Fibroblast of the aortic adventitia (primary cell): ENCODE measurements at regions not wholly inside any gene's neighbourhood (a gene's known extent, or its start where the extent isn't known, plus 50 kb on each side); places are given as distances from the start of the nearest gene placed in this dataset.

Experiments
- DNase-seq: peaks from one replicate; pipeline ENCODE4 v3.0.0-alpha.2; 2010; ENCODE audit warnings: low read depth
- H3K4me3 ChIP-seq: 2 replicates; pipeline ENCODE4 v1.5.1; 2011; ENCODE audit warnings: low read depth, mild to moderate bottlenecking, control low read depth, low read length, moderate library complexity
- CTCF ChIP-seq: IDR thresholded peaks from 2 replicates; pipeline ENCODE4 v1.5.1; 2011; ENCODE audit warnings: mild to moderate bottlenecking, low read length, control low read depth, inconsistent platforms; ENCODE audit not compliant: insufficient read depth

GRCh38 chr11:119513131-119513805 is 90.3 kb upstream of the THY1 start:
- DNase-seq = peak; percentile 27
- H3K4me3 ChIP-seq = no peak overlapping the region
- no peak for TF ChIP-seq CTCF

GRCh38 chr11:119512369-119512768 is 89.4 kb upstream of the THY1 start:
- TF ChIP-seq CTCF = no peak
- no peak overlapping the region for H3K4me3 ChIP-seq
- DNase-seq = no peak

- TF ChIP-seq CTCF = no peak
- no peak overlapping the region for H3K4me3 ChIP-seq
- DNase-seq = no peak
Measured at GRCh38 chr11:119511614-119512306, 88.8 kb upstream of the THY1 start.

GRCh38 chr11:119509969-119510401 is 87.0 kb upstream of the THY1 start:
- peak; percentile 98 for DNase-seq
- TF ChIP-seq CTCF = no peak
- H3K4me3 ChIP-seq = no peak overlapping the region

GRCh38 chr11:119509282-119509841 is 86.4 kb upstream of the THY1 start:
- DNase-seq = peak; percentile 91
- no peak for TF ChIP-seq CTCF
- H3K4me3 ChIP-seq = no peak overlapping the region

GRCh38 chr11:119506436-119506835 is 83.5 kb upstream of the THY1 start:
- DNase-seq = peak; percentile 27
- H3K4me3 ChIP-seq = no peak overlapping the region
- TF ChIP-seq CTCF = no peak
